HepG2 (cell line): ENCODE measurements at regions not wholly inside any gene's neighbourhood (a gene's known extent, or its start where the extent isn't known, plus 50 kb on each side); places are given as distances from the start of the nearest gene placed in this dataset.

ENCODE experiments used
- ATAC-seq: fragments of 200-7000 bp; cut with Tn5 transposase; 3 replicates; pipeline ENCODE4 v1.9.1; 2020; ENCODE audit warnings: mild to moderate bottlenecking, moderate library complexity
- BruUV-seq: library from RNA; stranded (reverse); fragments of 400-500 nt; replicated peaks from 2 replicates; lab custom pipeline; 2021; lab: Mats Ljungman, UMichigan
- CTCF ChIA-PET: fragments of 300-600 bp; formaldehyde crosslinking; extraction: SDS; loops from one replicate; lab custom pipeline; 2021; ENCODE audit warnings: low total read pairs, inconsistent platforms, low intra/inter-chr PET ratio; lab: Yijun Ruan, JAX
- POLR2A ChIA-PET: fragments of 350-600 bp; sonication (Branson Sonifier 250); formaldehyde crosslinking; loops from one replicate; lab custom pipeline; 2020; ENCODE audit warnings: antibody characterized with exemption, inconsistent platforms; lab: Yijun Ruan, JAX
- DNase-seq: peaks from one replicate; pipeline ENCODE4 v3.0.0-alpha.2; 2015; ENCODE audit warnings: low spot score
- FAIRE-seq: peaks from 3 replicates; lab custom pipeline; 2011; peaks lifted over from hg19 to GRCh38; lab: Jason Lieb, UNC
- H2AFZ ChIP-seq: one replicate; pipeline ENCODE4 v1.6.1; 2011; ENCODE audit warnings: low read length, inconsistent platforms
- H3K27ac ChIP-seq: fragments of 300-600 bp; 3 replicates; pipeline ENCODE4 v1.8.0; 2011; ENCODE audit warnings: mixed run types, mild to moderate bottlenecking, mixed read lengths, low read length, inconsistent platforms; ENCODE audit not compliant: insufficient read depth; ENCODE audit errors: extremely low read length
- H3K27me3 ChIP-seq, 2 experiments: fragments of 200-600 bp in 1 of 2; 2 replicates in 1 of 2; 3 replicates in 1 of 2; pipeline versions ENCODE4 v1.6.0 to v1.8.0; 2011; ENCODE audit warnings: low read length in 2 of 2, mild to moderate bottlenecking in 2 of 2, moderate library complexity in 2 of 2, inconsistent platforms in 1 of 2; ENCODE audit not compliant: insufficient read depth in 2 of 2, control insufficient read depth in 1 of 2
- H3K36me3 ChIP-seq, 2 experiments: fragments of 200-600 bp in 1 of 2; replicated peaks in 1 of 2; 2 replicates in 1 of 2; 3 replicates in 1 of 2; pipeline versions ENCODE4 v1.5.1 to v1.8.0; 2011; ENCODE audit warnings: low read length in 2 of 2, inconsistent platforms in 1 of 2; ENCODE audit not compliant: insufficient read depth in 2 of 2, control insufficient read depth in 1 of 2
- H3K4me1 ChIP-seq: 2 replicates; pipeline ENCODE4 v1.5.1; 2012; ENCODE audit warnings: low read length, inconsistent platforms; ENCODE audit not compliant: insufficient read depth
- H3K4me2 ChIP-seq: 2 replicates; pipeline ENCODE4 v1.6.0; 2011; ENCODE audit warnings: low read depth, low read length, inconsistent platforms
- H3K4me3 ChIP-seq, 3 experiments: fragments of 200-600 bp in 1 of 3; sonication (generic), shearing (Covaris generic) in 1 of 3; replicated peaks in 1 of 3; 2 replicates each; pipeline ENCODE4 v1.5.1; 2011 to 2016; ENCODE audit warnings: low read length in 3 of 3, inconsistent platforms in 2 of 3, low read depth in 2 of 3, mild to moderate bottlenecking in 2 of 3, control low read depth in 1 of 3, mixed read lengths in 1 of 3; ENCODE audit not compliant: insufficient read depth in 1 of 3
- H3K79me2 ChIP-seq: one replicate; pipeline ENCODE4 v1.6.1; 2011; ENCODE audit warnings: low read length, inconsistent platforms; ENCODE audit not compliant: insufficient read depth
- H3K9ac ChIP-seq: 2 replicates; pipeline ENCODE4 v1.6.0; 2011; ENCODE audit warnings: mild to moderate bottlenecking, low read depth, low read length, inconsistent platforms; ENCODE audit not compliant: insufficient read depth
- H3K9me3 ChIP-seq: 2 replicates; pipeline ENCODE4 v1.5.1; 2012; ENCODE audit warnings: mild to moderate bottlenecking, low read length
- H4K20me1 ChIP-seq: 2 replicates; pipeline ENCODE4 v1.6.0; 2011; ENCODE audit warnings: inconsistent platforms, mild to moderate bottlenecking, low read length, moderate library complexity; ENCODE audit not compliant: insufficient read depth
- FIP1L1 ChIP-seq: fragments of 200-400 bp; formaldehyde crosslinking; IDR thresholded peaks from 2 replicates; pipeline ENCODE4 v1.6.1; 2018; ENCODE audit warnings: low read depth, mild to moderate bottlenecking, low read length, moderate library complexity, borderline replicate concordance; ENCODE audit not compliant: insufficient read depth
- HNF4A ChIP-seq: sonication (generic); formaldehyde crosslinking; IDR thresholded peaks from 2 replicates; pipeline ENCODE4 v1.4.0; 2020; ENCODE audit warnings: missing genetic modification reagents
- HOXA3 ChIP-seq: sonication (generic); formaldehyde crosslinking; IDR thresholded peaks from 2 replicates; pipeline ENCODE4 v1.5.0; 2020; ENCODE audit warnings: missing genetic modification reagents
- JDP2 ChIP-seq: sonication (generic); formaldehyde crosslinking; IDR thresholded peaks from 2 replicates; pipeline ENCODE4 v1.8.1; 2022; ENCODE audit warnings: missing genetic modification reagents, borderline replicate concordance
- SAFB2 ChIP-seq: sonication (generic); formaldehyde crosslinking; IDR thresholded peaks from 2 replicates; pipeline ENCODE4 v1.5.1; 2020; ENCODE audit warnings: missing genetic modification reagents, low read depth, mild to moderate bottlenecking, borderline replicate concordance
- SMARCC2 ChIP-seq: fragments of 450-650 bp; IDR thresholded peaks from 2 replicates; pipeline ENCODE4 v1.6.1; 2017; ENCODE audit warnings: antibody characterized with exemption, mild to moderate bottlenecking
- SRSF9 ChIP-seq: fragments of 200-400 bp; formaldehyde crosslinking; IDR thresholded peaks from 2 replicates; pipeline ENCODE4 v1.6.1; 2018; ENCODE audit warnings: borderline replicate concordance, mild to moderate bottlenecking, low read depth, low read length; ENCODE audit not compliant: insufficient read depth, poor library complexity, severe bottlenecking
- ZFY ChIP-seq: sonication (generic); formaldehyde crosslinking; IDR thresholded peaks from 2 replicates; pipeline ENCODE4 v1.4.0; 2020; ENCODE audit warnings: missing genetic modification reagents
- ZNF3 ChIP-seq: IDR thresholded peaks from 2 replicates; pipeline ENCODE4 v1.7.0; 2017; ENCODE audit warnings: inconsistent platforms
- ZNF549 ChIP-seq: sonication (generic); formaldehyde crosslinking; IDR thresholded peaks from 2 replicates; pipeline ENCODE4 v1.5.0; 2020; ENCODE audit warnings: missing genetic modification reagents
- ZNF749 ChIP-seq: sonication (generic); formaldehyde crosslinking; IDR thresholded peaks from 2 replicates; pipeline ENCODE4 v1.8.0; 2022; ENCODE audit warnings: mild to moderate bottlenecking, missing genetic modification reagents, moderate library complexity, borderline replicate concordance
- ZNF773 ChIP-seq: sonication (generic); formaldehyde crosslinking; IDR thresholded peaks from 2 replicates; pipeline ENCODE4 v1.4.0; 2020; ENCODE audit warnings: missing genetic modification reagents, borderline replicate concordance
- WGBS: methylation state at CpG from one replicate; pipeline ENCODE4 v1.1.6; 2017; ENCODE audit warnings: low lambda C conversion rate; 5-methylcytosine and 5-hydroxymethylcytosine counted together
- in situ Hi-C: cut with HindIII; loops from 2 replicates; pipeline ENCODE4 v1.10.0; 2017; ENCODE audit warnings: low pct_unique_long_range_greater_than_20kb; ENCODE audit not compliant: extremely low pct_ligation_motif_present
- intact Hi-C: fragments of 100-400 bp; cut with micrococcal nuclease; formaldehyde crosslinking; loops from one replicate; pipeline ENCODE4 v1.10.0; 2022; ENCODE audit not compliant: unreplicated experiment
- TF ChIP-seq, protein P1 (sequence below): sonication (generic); formaldehyde crosslinking; IDR thresholded peaks from 2 replicates; pipeline ENCODE4 v1.4.0; 2020; ENCODE audit warnings: missing genetic modification reagents
- TF ChIP-seq, protein P2 (sequence below): sonication (generic); formaldehyde crosslinking; IDR thresholded peaks from 2 replicates; pipeline ENCODE4 v1.4.0; 2020; ENCODE audit warnings: missing genetic modification reagents, borderline replicate concordance

DNA sequence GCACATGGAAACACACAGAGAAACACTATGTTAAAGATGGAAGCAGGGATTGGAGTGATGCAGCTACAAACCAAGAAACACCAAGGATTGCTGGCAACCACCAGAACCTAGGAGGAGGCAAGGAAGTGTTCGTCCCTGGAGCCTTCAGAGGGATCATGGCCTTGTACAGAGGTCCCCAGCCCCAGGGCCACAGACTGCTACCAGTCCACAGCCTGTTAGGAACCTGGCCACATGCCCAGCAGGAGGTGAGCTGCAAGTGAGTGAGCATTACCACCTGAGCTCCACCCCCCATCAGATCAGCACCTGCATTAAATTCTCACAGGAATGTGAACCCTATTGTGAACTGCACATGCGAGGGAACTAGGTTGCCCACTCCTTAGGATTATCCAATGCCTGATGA lies 505.7 kb upstream of the MDFIC2 start:
- 0% methylated on average over 1 of the region's 2 CpGs for WGBS
- in situ Hi-C loops: no loop called here
- Histone ChIP-seq H3K4me2 (no peak overlapping the region), H3K9ac (no peak overlapping the region)
- ATAC-seq (no peak), DNase-seq (no peak)
- TF ChIP-seq SMARCC2 (no peak), HNF4A (no peak), SRSF9 (no peak), ZNF749 (CRISPR knock-in tag) (no peak)
- TF ChIP-seq, all 625 proteins: peak for 0
- H3K36me3 ChIP-seq: no peaks in the 10 kb centered on the region
- no peaks in the 10 kb centered on the region for H3K4me1 ChIP-seq
- no TSS peak for BruUV-seq
- ChIA-PET CTCF (no interaction called here), POLR2A (no interaction called here)
- no peaks in the 10 kb centered on the region for H3K79me2 ChIP-seq
- no peak overlapping the region for H3K4me3 ChIP-seq
- no peaks in the 10 kb centered on the region for H3K9me3 ChIP-seq
- H3K27ac ChIP-seq: no peak overlapping the region
- no peaks in the 10 kb centered on the region; a peak in 2 of 5 replicates for H3K27me3 ChIP-seq
- intact Hi-C loops: no loop called here
- no peak overlapping the region for H2AFZ ChIP-seq
- H4K20me1 ChIP-seq: no peaks in the 10 kb centered on the region
- no peak for FAIRE-seq

DNA sequence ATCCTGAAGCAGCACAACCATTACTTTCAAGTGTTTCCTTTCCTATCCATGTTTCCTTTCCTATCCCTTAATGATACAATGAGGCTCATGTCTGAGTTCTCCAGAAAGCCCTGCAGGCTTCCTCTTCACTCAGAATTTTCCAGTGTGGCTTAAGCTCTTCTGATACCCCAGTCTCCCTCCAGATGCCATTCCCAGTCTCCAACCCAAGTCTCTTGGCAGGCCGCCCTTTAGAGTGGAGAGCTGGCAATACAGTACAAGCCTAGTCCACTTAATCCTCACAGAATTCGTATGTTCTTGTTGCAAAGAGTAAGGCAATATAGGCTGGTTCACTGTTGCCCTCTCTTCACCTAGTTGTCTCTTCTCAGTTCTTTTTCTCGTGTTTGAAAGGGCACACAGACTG lies 503.9 kb upstream of the MDFIC2 start:
- Histone ChIP-seq H4K20me1 (no peaks in the 10 kb centered on the region), H3K9ac (no peak overlapping the region), H3K4me2 (no peak overlapping the region), H3K9me3 (no peaks in the 10 kb centered on the region), H3K79me2 (no peaks in the 10 kb centered on the region), H3K27ac (no peak overlapping the region), H3K4me3 (no peak overlapping the region), H3K4me1 (no peaks in the 10 kb centered on the region), H3K36me3 (no peaks in the 10 kb centered on the region), H2AFZ (no peak overlapping the region), H3K27me3 (no peaks in the 10 kb centered on the region; a peak in 2 of 5 replicates)
- ChIA-PET POLR2A (no interaction called here), CTCF (no interaction called here)
- intact Hi-C loops: no loop called here
- FAIRE-seq (no peak), DNase-seq (no peak), ATAC-seq (no peak)
- no TSS peak for BruUV-seq
- TF ChIP-seq, protein P1, sequence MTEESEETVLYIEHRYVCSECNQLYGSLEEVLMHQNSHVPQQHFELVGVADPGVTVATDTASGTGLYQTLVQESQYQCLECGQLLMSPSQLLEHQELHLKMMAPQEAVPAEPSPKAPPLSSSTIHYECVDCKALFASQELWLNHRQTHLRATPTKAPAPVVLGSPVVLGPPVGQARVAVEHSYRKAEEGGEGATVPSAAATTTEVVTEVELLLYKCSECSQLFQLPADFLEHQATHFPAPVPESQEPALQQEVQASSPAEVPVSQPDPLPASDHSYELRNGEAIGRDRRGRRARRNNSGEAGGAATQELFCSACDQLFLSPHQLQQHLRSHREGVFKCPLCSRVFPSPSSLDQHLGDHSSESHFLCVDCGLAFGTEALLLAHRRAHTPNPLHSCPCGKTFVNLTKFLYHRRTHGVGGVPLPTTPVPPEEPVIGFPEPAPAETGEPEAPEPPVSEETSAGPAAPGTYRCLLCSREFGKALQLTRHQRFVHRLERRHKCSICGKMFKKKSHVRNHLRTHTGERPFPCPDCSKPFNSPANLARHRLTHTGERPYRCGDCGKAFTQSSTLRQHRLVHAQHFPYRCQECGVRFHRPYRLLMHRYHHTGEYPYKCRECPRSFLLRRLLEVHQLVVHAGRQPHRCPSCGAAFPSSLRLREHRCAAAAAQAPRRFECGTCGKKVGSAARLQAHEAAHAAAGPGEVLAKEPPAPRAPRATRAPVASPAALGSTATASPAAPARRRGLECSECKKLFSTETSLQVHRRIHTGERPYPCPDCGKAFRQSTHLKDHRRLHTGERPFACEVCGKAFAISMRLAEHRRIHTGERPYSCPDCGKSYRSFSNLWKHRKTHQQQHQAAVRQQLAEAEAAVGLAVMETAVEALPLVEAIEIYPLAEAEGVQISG (CRISPR knock-in tag): no peak
- TF ChIP-seq JDP2 (CRISPR knock-in tag) (no peak), ZNF773 (no peak), ZFY (no peak), SAFB2 (CRISPR knock-in tag) (no peak), FIP1L1 (no peak), ZNF3 (CRISPR knock-in tag) (no peak), ZNF549 (CRISPR knock-in tag) (no peak), HOXA3 (CRISPR knock-in tag) (no peak)
- TF ChIP-seq, protein P2, sequence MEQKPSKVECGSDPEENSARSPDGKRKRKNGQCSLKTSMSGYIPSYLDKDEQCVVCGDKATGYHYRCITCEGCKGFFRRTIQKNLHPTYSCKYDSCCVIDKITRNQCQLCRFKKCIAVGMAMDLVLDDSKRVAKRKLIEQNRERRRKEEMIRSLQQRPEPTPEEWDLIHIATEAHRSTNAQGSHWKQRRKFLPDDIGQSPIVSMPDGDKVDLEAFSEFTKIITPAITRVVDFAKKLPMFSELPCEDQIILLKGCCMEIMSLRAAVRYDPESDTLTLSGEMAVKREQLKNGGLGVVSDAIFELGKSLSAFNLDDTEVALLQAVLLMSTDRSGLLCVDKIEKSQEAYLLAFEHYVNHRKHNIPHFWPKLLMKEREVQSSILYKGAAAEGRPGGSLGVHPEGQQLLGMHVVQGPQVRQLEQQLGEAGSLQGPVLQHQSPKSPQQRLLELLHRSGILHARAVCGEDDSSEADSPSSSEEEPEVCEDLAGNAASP (CRISPR knock-in tag): no peak
- 19% methylated on average over 3 of the region's 3 CpGs for WGBS
- in situ Hi-C loops: no loop called here
